ENCODE measurements at regions not wholly inside any gene's neighbourhood (a gene's known extent, or its start where the extent isn't known, plus 50 kb on each side); places are given as distances from the start of the nearest gene placed in this dataset.

DNA sequence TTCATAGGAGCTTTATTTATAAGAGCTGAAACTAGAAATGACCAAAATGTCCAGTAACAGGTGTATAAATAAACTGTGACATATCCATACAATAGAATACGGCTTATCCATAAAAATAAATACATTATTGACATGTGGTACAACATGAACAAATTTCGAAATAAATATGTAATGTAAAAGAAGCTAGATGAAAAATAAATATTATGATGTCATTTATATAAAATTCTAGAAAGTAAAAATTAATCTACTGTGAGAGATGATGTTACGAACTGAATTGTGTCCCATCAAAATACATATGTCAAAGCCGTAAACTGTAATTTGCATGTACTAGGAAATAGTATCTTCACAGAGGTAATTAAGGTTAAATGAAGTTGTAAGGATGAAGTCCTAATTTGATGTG, 1104.9 kb downstream of the NSUN3 start:
- no peak for DNase-seq (ENCODE audit: low read depth)
- TF ChIP-seq, protein P1, sequence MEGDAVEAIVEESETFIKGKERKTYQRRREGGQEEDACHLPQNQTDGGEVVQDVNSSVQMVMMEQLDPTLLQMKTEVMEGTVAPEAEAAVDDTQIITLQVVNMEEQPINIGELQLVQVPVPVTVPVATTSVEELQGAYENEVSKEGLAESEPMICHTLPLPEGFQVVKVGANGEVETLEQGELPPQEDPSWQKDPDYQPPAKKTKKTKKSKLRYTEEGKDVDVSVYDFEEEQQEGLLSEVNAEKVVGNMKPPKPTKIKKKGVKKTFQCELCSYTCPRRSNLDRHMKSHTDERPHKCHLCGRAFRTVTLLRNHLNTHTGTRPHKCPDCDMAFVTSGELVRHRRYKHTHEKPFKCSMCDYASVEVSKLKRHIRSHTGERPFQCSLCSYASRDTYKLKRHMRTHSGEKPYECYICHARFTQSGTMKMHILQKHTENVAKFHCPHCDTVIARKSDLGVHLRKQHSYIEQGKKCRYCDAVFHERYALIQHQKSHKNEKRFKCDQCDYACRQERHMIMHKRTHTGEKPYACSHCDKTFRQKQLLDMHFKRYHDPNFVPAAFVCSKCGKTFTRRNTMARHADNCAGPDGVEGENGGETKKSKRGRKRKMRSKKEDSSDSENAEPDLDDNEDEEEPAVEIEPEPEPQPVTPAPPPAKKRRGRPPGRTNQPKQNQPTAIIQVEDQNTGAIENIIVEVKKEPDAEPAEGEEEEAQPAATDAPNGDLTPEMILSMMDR (IDR thresholded peaks at IDR 0.05; ENCODE audit: insufficient read depth, low read length, poor library complexity, severe bottlenecking): no peak
- Histone ChIP-seq H3K36me3 (ENCODE audit: control insufficient read depth, insufficient read depth, low read length) (no peaks in the 10 kb centered on the region), H3K4me3 (ENCODE audit: low read depth, low read length) (no peak overlapping the region), H3K27me3 (ENCODE audit: control insufficient read depth, insufficient read depth, low read length) (no peaks in the 10 kb centered on the region)

DNA sequence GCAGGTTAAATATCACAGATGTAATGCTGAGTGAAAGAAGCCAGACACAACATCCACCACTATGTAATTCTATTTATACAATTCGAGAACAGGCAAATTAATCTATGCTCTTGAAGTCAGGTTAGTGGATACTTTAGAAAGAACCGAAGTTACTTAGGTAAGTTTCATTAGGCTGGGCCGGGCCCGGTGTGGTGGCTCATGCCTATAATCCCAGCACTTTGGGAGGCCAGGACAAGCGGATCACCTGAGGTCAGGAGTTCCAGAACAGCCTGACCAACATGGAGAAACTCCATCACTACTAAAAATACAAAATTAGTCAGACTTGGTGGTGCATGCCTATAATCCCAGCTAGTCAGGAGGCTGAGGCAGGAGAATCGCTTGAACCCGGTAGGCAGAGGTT, 1105.7 kb downstream of the NSUN3 start:
- H3K27me3 ChIP-seq (ENCODE audit: control insufficient read depth, insufficient read depth, low read length): no peaks in the 10 kb centered on the region
- TF ChIP-seq, protein P1 (IDR thresholded peaks at IDR 0.05; ENCODE audit: insufficient read depth, low read length, poor library complexity, severe bottlenecking): no peak
- no peaks in the 10 kb centered on the region for H3K36me3 ChIP-seq (ENCODE audit: control insufficient read depth, insufficient read depth, low read length)
- no peak overlapping the region for H3K4me3 ChIP-seq (ENCODE audit: low read depth, low read length)
- DNase-seq (ENCODE audit: low read depth): no peak

DNA sequence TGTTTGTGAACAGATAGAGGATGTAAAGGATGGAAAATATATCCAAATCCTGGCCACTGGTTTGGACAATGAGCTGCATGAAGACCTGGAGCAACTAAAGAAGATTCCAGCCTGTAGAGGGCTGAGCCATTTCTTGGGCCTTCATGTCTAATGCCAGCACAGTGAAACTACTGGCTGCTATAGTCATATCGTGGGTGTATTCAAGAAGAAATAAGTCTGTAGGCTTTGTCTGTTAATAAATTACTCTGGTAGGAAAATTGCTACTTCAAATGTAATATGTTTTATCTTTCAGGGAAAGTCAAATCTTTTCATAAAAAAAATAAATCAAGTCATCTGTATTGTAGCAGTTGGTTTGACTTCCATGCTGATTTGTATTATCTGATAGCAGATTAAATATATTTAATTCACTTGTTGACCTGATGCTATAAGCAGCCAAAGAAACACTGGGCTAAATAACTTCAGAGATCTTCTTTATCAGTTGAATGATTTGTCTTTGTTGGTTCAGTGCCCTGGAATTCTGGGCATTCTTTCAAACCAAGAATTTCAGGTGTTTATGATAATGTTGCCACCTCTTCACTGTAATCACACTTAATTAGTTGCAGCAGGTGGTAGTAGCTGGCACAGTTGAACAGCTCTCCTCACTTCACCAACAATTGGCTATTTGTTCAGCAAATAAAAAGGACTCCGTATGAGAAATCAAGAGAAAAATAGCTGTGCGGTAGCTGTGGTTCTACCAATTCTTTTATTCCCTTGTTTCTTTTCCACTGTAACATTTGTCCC, 1109.5 kb downstream of the NSUN3 start:
- no peak for DNase-seq (ENCODE audit: low read depth)
- Histone ChIP-seq H3K36me3 (ENCODE audit: control insufficient read depth, insufficient read depth, low read length) (no peaks in the 10 kb centered on the region), H3K27me3 (ENCODE audit: control insufficient read depth, insufficient read depth, low read length) (no peaks in the 10 kb centered on the region), H3K4me3 (ENCODE audit: low read depth, low read length) (no peak overlapping the region)
- TF ChIP-seq, protein P1 (IDR thresholded peaks at IDR 0.05; ENCODE audit: insufficient read depth, low read length, poor library complexity, severe bottlenecking): no peak

- no peak for DNase-seq (ENCODE audit: low read depth)
- Histone ChIP-seq H3K27me3 (ENCODE audit: control insufficient read depth, insufficient read depth, low read length) (no peaks in the 10 kb centered on the region), H3K4me3 (ENCODE audit: low read depth, low read length) (no peak overlapping the region), H3K36me3 (ENCODE audit: control insufficient read depth, insufficient read depth, low read length) (no peaks in the 10 kb centered on the region)
- TF ChIP-seq, protein P1 (IDR thresholded peaks at IDR 0.05; ENCODE audit: insufficient read depth, low read length, poor library complexity, severe bottlenecking): no peak
Observed at GRCh38 chr3:95177096-95177495, 1114.2 kb downstream of the NSUN3 start.

- Histone ChIP-seq H3K27me3 (ENCODE audit: control insufficient read depth, insufficient read depth, low read length) (no peaks in the 10 kb centered on the region), H3K36me3 (ENCODE audit: control insufficient read depth, insufficient read depth, low read length) (no peaks in the 10 kb centered on the region), H3K4me3 (ENCODE audit: low read depth, low read length) (no peak overlapping the region)
- TF ChIP-seq, protein P1 (IDR thresholded peaks at IDR 0.05; ENCODE audit: insufficient read depth, low read length, poor library complexity, severe bottlenecking): no peak
- no peak for DNase-seq (ENCODE audit: low read depth)
Observed at GRCh38 chr3:95184038-95184437, 1121.2 kb downstream of the NSUN3 start.

DNA sequence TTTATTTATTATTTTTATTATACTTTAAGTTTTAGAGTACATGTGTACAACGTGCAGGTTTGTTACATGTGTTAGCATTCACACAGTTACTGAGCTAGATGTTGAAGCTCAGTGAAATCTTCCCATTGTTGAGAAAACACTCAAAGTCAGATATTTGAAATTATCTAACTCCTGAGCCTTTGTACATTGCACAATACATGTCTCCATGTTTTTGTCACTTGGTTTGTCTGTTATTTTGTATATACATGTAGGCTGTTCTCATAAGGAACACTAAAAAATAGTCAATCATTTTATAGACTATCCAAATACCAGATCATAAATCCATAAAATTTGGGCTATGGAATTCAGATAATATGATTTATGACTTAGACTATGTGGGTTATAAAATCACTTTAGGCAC, 1126.5 kb downstream of the NSUN3 start:
- TF ChIP-seq, protein P1 (IDR thresholded peaks at IDR 0.05; ENCODE audit: insufficient read depth, low read length, poor library complexity, severe bottlenecking): no peak
- no peak for DNase-seq (ENCODE audit: low read depth)
- no peaks in the 10 kb centered on the region for H3K36me3 ChIP-seq (ENCODE audit: control insufficient read depth, insufficient read depth, low read length)
- H3K27me3 ChIP-seq (ENCODE audit: control insufficient read depth, insufficient read depth, low read length): no peaks in the 10 kb centered on the region
- H3K4me3 ChIP-seq (ENCODE audit: low read depth, low read length): no peak overlapping the region

Measured in kidney epithelial cell (primary cell).